Keratinocyte (primary cell): ENCODE measurements at regions not wholly inside any gene's neighbourhood (a gene's known extent, or its start where the extent isn't known, plus 50 kb on each side); places are given as distances from the start of the nearest gene placed in this dataset.

Source experiments
- DNase-seq: peaks from one replicate; pipeline ENCODE4 v3.0.0-alpha.2; 2011; ENCODE audit warnings: low read depth, missing footprints, low spot score
- FAIRE-seq: peaks from 2 replicates; lab custom pipeline; 2011; peaks lifted over from hg19 to GRCh38; lab: Jason Lieb, UNC
- H2AFZ ChIP-seq: 2 replicates; pipeline ENCODE4 v1.6.0; 2012; ENCODE audit warnings: low read length, control low read depth, inconsistent platforms; ENCODE audit not compliant: control insufficient read depth
- H3K27ac ChIP-seq: 2 replicates; pipeline ENCODE4 v1.5.1; 2011; ENCODE audit warnings: low read length; ENCODE audit not compliant: control insufficient read depth, insufficient read depth
- H3K27me3 ChIP-seq: 3 replicates; pipeline ENCODE4 v1.6.0; 2011; ENCODE audit warnings: low read length; ENCODE audit not compliant: control insufficient read depth, insufficient read depth; ENCODE audit errors: extremely low read depth
- H3K36me3 ChIP-seq, 2 experiments: 2 replicates in 1 of 2; 3 replicates in 1 of 2; pipeline ENCODE4 v1.5.1; 2011; ENCODE audit warnings: low read length in 2 of 2, mild to moderate bottlenecking in 1 of 2; ENCODE audit not compliant: control insufficient read depth in 2 of 2, insufficient read depth in 2 of 2; ENCODE audit errors: extremely low read depth in 1 of 2
- H3K4me1 ChIP-seq: 3 replicates; pipeline ENCODE4 v1.5.1; 2011; ENCODE audit warnings: low read length; ENCODE audit not compliant: control insufficient read depth, insufficient read depth; ENCODE audit errors: extremely low read depth
- H3K4me2 ChIP-seq: 3 replicates; pipeline ENCODE4 v1.6.0; 2011; ENCODE audit warnings: low read depth, low read length; ENCODE audit not compliant: control insufficient read depth, insufficient read depth; ENCODE audit errors: extremely low read depth
- H3K4me3 ChIP-seq, 3 experiments: fragments of 200-600 bp in 1 of 3; sonication (generic) in 1 of 3; 2 replicates in 2 of 3; 3 replicates in 1 of 3; pipeline ENCODE4 v1.5.1; 2011 to 2016; ENCODE audit warnings: low read length in 3 of 3, mild to moderate bottlenecking in 3 of 3, control low read depth in 2 of 3, inconsistent platforms in 1 of 3, low read depth in 1 of 3, mixed read lengths in 1 of 3, mixed run types in 1 of 3, moderate library complexity in 1 of 3; ENCODE audit not compliant: control insufficient read depth in 2 of 3, insufficient read depth in 2 of 3; ENCODE audit errors: extremely low read depth in 1 of 3
- H3K79me2 ChIP-seq: 2 replicates; pipeline ENCODE4 v1.6.0; 2012; ENCODE audit warnings: low read length; ENCODE audit not compliant: control insufficient read depth, insufficient read depth
- H3K9ac ChIP-seq: 3 replicates; pipeline ENCODE4 v1.6.0; 2011; ENCODE audit warnings: low read length; ENCODE audit not compliant: control insufficient read depth, insufficient read depth; ENCODE audit errors: extremely low read depth
- H3K9me1 ChIP-seq: 3 replicates; pipeline ENCODE4 v1.6.0; 2011; ENCODE audit warnings: low read length; ENCODE audit not compliant: control insufficient read depth, insufficient read depth; ENCODE audit errors: extremely low read depth
- H3K9me3 ChIP-seq: 2 replicates; pipeline ENCODE4 v1.5.1; 2012; ENCODE audit warnings: low read depth, low read length; ENCODE audit not compliant: control insufficient read depth
- H4K20me1 ChIP-seq: 3 replicates; pipeline ENCODE4 v1.6.0; 2011; ENCODE audit warnings: low read length; ENCODE audit not compliant: control insufficient read depth, insufficient read depth; ENCODE audit errors: extremely low read depth
- CTCF ChIP-seq, 3 experiments: IDR thresholded peaks in 1 of 3; conservative IDR thresholded peaks in 1 of 3; optimal IDR thresholded peaks in 1 of 3; 2 replicates in 2 of 3; 3 replicates in 1 of 3; pipeline versions ENCODE3 to v1.5.1; 2011; ENCODE audit warnings: low read length in 3 of 3, mild to moderate bottlenecking in 3 of 3, moderate library complexity in 2 of 3, control low read depth in 1 of 3, inconsistent platforms in 1 of 3; ENCODE audit not compliant: insufficient read depth in 2 of 3; ENCODE audit errors: extremely low read depth in 1 of 3
- EZH2 ChIP-seq: IDR thresholded peaks from one replicate; pipeline ENCODE4 v1.6.1; 2012; ENCODE audit warnings: inconsistent platforms, mild to moderate bottlenecking, low read length, moderate library complexity
- dilution Hi-C: fragments of 300-500 bp; cut with MboI; formaldehyde crosslinking; loops from one replicate; pipeline ENCODE4 v1.7.0; 2020; ENCODE audit warnings: low sequenced_read_pairs; ENCODE audit not compliant: extremely low pct_ligation_motif_present
- small RNA-seq, 3 experiments: library from RNA; depleted of rRNA; stranded (forward); fragments of <200 nt; gene quantifications; one replicate each; pipeline ENCODE3, GENCODE V24; 2012; ENCODE audit warnings: low read depth in 3 of 3, low replicate concordance in 1 of 3; ENCODE audit not compliant: insufficient read length in 3 of 3

- H3K4me1 ChIP-seq = no peaks in the 10 kb centered on the region
- TF ChIP-seq EZH2 (no peak), CTCF (optimal IDR thresholded peaks at IDR 0.05 in 1 of 3, IDR thresholded peaks at IDR 0.05 in 1 of 3, conservative IDR thresholded peaks at IDR 0.05 in 1 of 3; ENCODE audit: extremely low read depth in 1 of 3, insufficient read depth in 2 of 3, low read length in 3 of 3) (no peak)
- H3K27me3 ChIP-seq = no peaks in the 10 kb centered on the region
- H3K79me2 ChIP-seq = no peaks in the 10 kb centered on the region
- H3K9me3 ChIP-seq = no peaks in the 10 kb centered on the region
- H3K4me2 ChIP-seq = no peak overlapping the region
- no peaks in the 10 kb centered on the region for H4K20me1 ChIP-seq
- no peak overlapping the region for H3K4me3 ChIP-seq
- dilution Hi-C loops = no loop called here
- H2AFZ ChIP-seq = no peak overlapping the region
- H3K36me3 ChIP-seq = no peaks in the 10 kb centered on the region
- no peak for DNase-seq
- H3K9ac ChIP-seq = no peak overlapping the region
- no peaks in the 10 kb centered on the region for H3K9me1 ChIP-seq
- FAIRE-seq = no peak
- H3K27ac ChIP-seq = no peak overlapping the region
These were observed 52.5 kb upstream of the PRLR start for GRCh38 chr5:35282810-35283209.

- FAIRE-seq = no peak
- Histone ChIP-seq H3K9me1 (no peaks in the 10 kb centered on the region), H3K9ac (no peak overlapping the region), H3K9me3 (no peaks in the 10 kb centered on the region), H3K4me1 (no peaks in the 10 kb centered on the region), H2AFZ (no peak overlapping the region), H3K4me3 (no peak overlapping the region), H3K27me3 (no peaks in the 10 kb centered on the region), H3K27ac (no peak overlapping the region), H4K20me1 (no peaks in the 10 kb centered on the region), H3K4me2 (no peak overlapping the region), H3K79me2 (no peaks in the 10 kb centered on the region), H3K36me3 (no peaks in the 10 kb centered on the region)
- TF ChIP-seq EZH2 = no peak
- dilution Hi-C loops = no loop called here
- no peak for DNase-seq
These were observed 51.3 kb upstream of the PRLR start for GRCh38 chr5:35281613-35282012.

Small RNA genes lying in the stretch of these regions (small RNA-seq; reads per million reads assigned to genes)
- 0 reads per million in 3 experiments for gene RF00012
